H1 (cell line): ENCODE measurements at regions not wholly inside any gene's neighbourhood (a gene's known extent, or its start where the extent isn't known, plus 50 kb on each side); places are given as distances from the start of the nearest gene placed in this dataset.

Experiments
- CTCF ChIA-PET: fragments of 300-600 bp; sonication (Branson Sonifier 250); formaldehyde crosslinking; loops from one replicate; lab custom pipeline; 2021; ENCODE audit not compliant: partially characterized antibody; lab: Charles Lee
- POLR2A ChIA-PET: fragments of 300-600 bp; sonication (Branson Sonifier 250); formaldehyde crosslinking; loops from one replicate; lab custom pipeline; 2021; ENCODE audit warnings: inconsistent platforms; ENCODE audit not compliant: partially characterized antibody; lab: Charles Lee
- DNase-seq, 2 experiments: peaks; one replicate each; pipeline versions ENCODE4 v3.0.0 to v3.0.0-alpha.2; 2010 to 2022; ENCODE audit warnings: low spot score in 2 of 2, low read depth in 1 of 2, mixed read lengths in 1 of 2
- FAIRE-seq: peaks from 2 replicates; lab custom pipeline; 2011; peaks lifted over from hg19 to GRCh38; lab: Jason Lieb, UNC
- H2AFZ ChIP-seq: 2 replicates; pipeline ENCODE4 v1.8.1; 2012; ENCODE audit warnings: low read length, inconsistent platforms
- H2AK5ac ChIP-seq: 2 replicates; pipeline ENCODE4 v1.6.1; 2013; ENCODE audit warnings: low read depth, low read length
- H2BK120ac ChIP-seq: replicated peaks from 2 replicates; pipeline ENCODE3; 2013; ENCODE audit warnings: low read depth, low read length, inconsistent platforms
- H2BK12ac ChIP-seq: 2 replicates; pipeline ENCODE4 v1.6.1; 2013; ENCODE audit warnings: low read depth, low read length
- H2BK15ac ChIP-seq: 2 replicates; pipeline ENCODE4 v1.6.1; 2013; ENCODE audit warnings: low read length
- H2BK20ac ChIP-seq: 2 replicates; pipeline ENCODE4 v1.6.1; 2013; ENCODE audit warnings: low read length
- H2BK5ac ChIP-seq: 2 replicates; pipeline ENCODE4 v1.6.1; 2013; ENCODE audit warnings: low read depth, low read length
- H3K14ac ChIP-seq: 2 replicates; pipeline ENCODE4 v1.6.1; 2013; ENCODE audit warnings: inconsistent platforms; ENCODE audit not compliant: insufficient read length
- H3K18ac ChIP-seq: 2 replicates; pipeline ENCODE4 v1.6.1; 2013; ENCODE audit warnings: low read length; ENCODE audit errors: extremely low read depth
- H3K23ac ChIP-seq: 2 replicates; pipeline ENCODE4 v1.6.1; 2013; ENCODE audit warnings: inconsistent platforms; ENCODE audit not compliant: insufficient read length
- H3K23me2 ChIP-seq: 2 replicates; pipeline ENCODE4 v1.6.1; 2013; ENCODE audit warnings: low read depth, low read length
- H3K27ac ChIP-seq: 2 replicates; pipeline ENCODE4 v1.6.1; 2011; ENCODE audit warnings: low read depth, low read length, inconsistent platforms
- H3K27me3 ChIP-seq, 4 experiments: replicated peaks in 1 of 4; 1 replicate in 1 of 4; 2 replicates in 3 of 4; pipeline versions ENCODE4 v1.6.1 to v1.8.1; 2011 to 2013; ENCODE audit warnings: low read length in 3 of 4, mild to moderate bottlenecking in 3 of 4, inconsistent platforms in 2 of 4, mixed read lengths in 2 of 4, moderate library complexity in 1 of 4; ENCODE audit not compliant: control insufficient read depth in 3 of 4, insufficient read depth in 3 of 4; ENCODE audit errors: extremely low read depth in 1 of 4
- H3K36me3 ChIP-seq, 4 experiments: 2 replicates each; pipeline versions ENCODE4 v1.6.1 to v1.8.1; 2011 to 2013; ENCODE audit warnings: mild to moderate bottlenecking in 4 of 4, low read length in 3 of 4, moderate library complexity in 2 of 4, control low read depth in 1 of 4, inconsistent platforms in 1 of 4; ENCODE audit not compliant: insufficient read depth in 4 of 4, control insufficient read depth in 2 of 4
- H3K4ac ChIP-seq: replicated peaks from 2 replicates; pipeline ENCODE3; 2013; ENCODE audit warnings: low read length, low read depth, mixed read lengths, inconsistent platforms; ENCODE audit not compliant: insufficient read length
- H3K4me1 ChIP-seq, 4 experiments: replicated peaks in 1 of 4; 1 replicate in 1 of 4; 2 replicates in 3 of 4; pipeline versions ENCODE4 v1.6.1 to v1.8.1; 2011 to 2013; ENCODE audit warnings: low read length in 3 of 4, inconsistent platforms in 2 of 4, mixed read lengths in 1 of 4; ENCODE audit not compliant: insufficient read depth in 4 of 4, control insufficient read depth in 3 of 4
- H3K4me2 ChIP-seq, 2 experiments: 2 replicates each; pipeline versions ENCODE4 v1.6.1 to v1.8.1; 2011 to 2013; ENCODE audit warnings: low read depth in 2 of 2, low read length in 2 of 2, control low read depth in 1 of 2, inconsistent platforms in 1 of 2, mild to moderate bottlenecking in 1 of 2; ENCODE audit not compliant: insufficient read depth in 1 of 2
- H3K4me3 ChIP-seq, 4 experiments: fragments of 200-600, 300-600 bp in 1 of 4; sonication (generic), shearing (Covaris generic), sonication (Bioruptor Twin) in 1 of 4; 2 replicates each; pipeline versions ENCODE4 v1.5.1 to v1.8.1; 2011 to 2016; ENCODE audit warnings: low read length in 4 of 4, low read depth in 3 of 4, control low read depth in 2 of 4, inconsistent platforms in 2 of 4, mild to moderate bottlenecking in 2 of 4, mixed read lengths in 1 of 4, moderate library complexity in 1 of 4; ENCODE audit not compliant: insufficient read depth in 2 of 4; ENCODE audit errors: extremely low read depth in 1 of 4
- H3K56ac ChIP-seq: replicated peaks from 2 replicates; pipeline ENCODE3; 2013; ENCODE audit warnings: low read depth, mild to moderate bottlenecking, mixed read lengths, low read length, inconsistent platforms; ENCODE audit not compliant: insufficient read length
- H3K79me1 ChIP-seq: 2 replicates; pipeline ENCODE4 v1.6.1; 2013; ENCODE audit warnings: low read depth, low read length, control low read depth
- H3K79me2 ChIP-seq, 2 experiments: 2 replicates each; pipeline versions ENCODE4 v1.6.1 to v1.8.1; 2012 to 2013; ENCODE audit warnings: low read length in 2 of 2, mild to moderate bottlenecking in 2 of 2, inconsistent platforms in 1 of 2; ENCODE audit not compliant: insufficient read depth in 2 of 2, control insufficient read depth in 1 of 2
- H3K9ac ChIP-seq, 4 experiments: replicated peaks in 1 of 4; 1 replicate in 1 of 4; 2 replicates in 3 of 4; pipeline versions ENCODE4 v1.6.1 to v1.8.1; 2011 to 2013; ENCODE audit warnings: low read depth in 3 of 4, low read length in 3 of 4, control low read depth in 2 of 4, mild to moderate bottlenecking in 2 of 4, moderate library complexity in 2 of 4, inconsistent platforms in 1 of 4; ENCODE audit errors: extremely low read depth in 1 of 4
- H3K9me3 ChIP-seq, 2 experiments: 2 replicates each; pipeline versions ENCODE4 v1.6.1 to v1.8.1; 2012 to 2013; ENCODE audit warnings: mild to moderate bottlenecking in 2 of 2, moderate library complexity in 2 of 2, control low read depth in 1 of 2, inconsistent platforms in 1 of 2, low read depth in 1 of 2, low read length in 1 of 2, mixed read lengths in 1 of 2; ENCODE audit not compliant: insufficient read depth in 2 of 2
- H4K20me1 ChIP-seq, 2 experiments: replicated peaks in 1 of 2; 2 replicates each; pipeline versions ENCODE3 to v1.8.1; 2011 to 2013; ENCODE audit warnings: inconsistent platforms in 2 of 2, low read length in 2 of 2, mild to moderate bottlenecking in 1 of 2; ENCODE audit not compliant: insufficient read depth in 2 of 2, control insufficient read depth in 1 of 2
- H4K5ac ChIP-seq: 2 replicates; pipeline ENCODE4 v1.6.1; 2013; ENCODE audit warnings: low read length, low read depth, mixed read lengths, inconsistent platforms; ENCODE audit not compliant: insufficient read length
- H4K8ac ChIP-seq: 2 replicates; pipeline ENCODE4 v1.8.0; 2013; ENCODE audit warnings: mild to moderate bottlenecking, moderate library complexity, low read length, inconsistent platforms; ENCODE audit not compliant: insufficient read depth; ENCODE audit errors: extremely low read depth
- H4K91ac ChIP-seq: replicated peaks from 2 replicates; pipeline ENCODE3; 2013; ENCODE audit warnings: low read length, mixed read lengths, inconsistent platforms; ENCODE audit not compliant: insufficient read length
- ASH2L ChIP-seq: fragments of 200-600, 300-600 bp; sonication (generic); IDR thresholded peaks from one replicate; pipeline ENCODE4 v1.7.1; 2017; ENCODE audit warnings: low read length
- BACH1 ChIP-seq: IDR thresholded peaks from 2 replicates; pipeline ENCODE4 v1.6.1; 2012; ENCODE audit warnings: low read length, improper control_type of control experiment
- CEBPB ChIP-seq: IDR thresholded peaks from 2 replicates; pipeline ENCODE4 v1.6.1; 2012; ENCODE audit warnings: low read depth, low read length
- CHD1 ChIP-seq: IDR thresholded peaks from 2 replicates; pipeline ENCODE4 v1.6.1; 2012; ENCODE audit warnings: low read depth, low read length, improper control_type of control experiment
- CREB1 ChIP-seq: IDR thresholded peaks from 2 replicates; pipeline ENCODE4 v1.6.1; 2012; ENCODE audit warnings: inconsistent platforms
- GTF2F1 ChIP-seq: IDR thresholded peaks from 2 replicates; pipeline ENCODE4 v1.6.1; 2012; ENCODE audit warnings: low read depth, low read length, improper control_type of control experiment, borderline replicate concordance
- JUN ChIP-seq: IDR thresholded peaks from 2 replicates; pipeline ENCODE4 v1.6.1; 2011; ENCODE audit warnings: low read depth, mild to moderate bottlenecking, improper control_type of control experiment, low read length
- POLR2A ChIP-seq, 2 experiments: IDR thresholded peaks; 1 replicate in 1 of 2; 2 replicates in 1 of 2; pipeline ENCODE4 v1.6.1; 2011; ENCODE audit warnings: low read depth in 2 of 2, low read length in 2 of 2, mild to moderate bottlenecking in 2 of 2; ENCODE audit errors: control extremely low read depth in 1 of 2
- RFX5 ChIP-seq: IDR thresholded peaks from 2 replicates; pipeline ENCODE4 v1.6.1; 2011; ENCODE audit warnings: low read depth, low read length, improper control_type of control experiment, borderline replicate concordance
- SIN3A ChIP-seq, 2 experiments: IDR thresholded peaks in 1 of 2; conservative IDR thresholded peaks in 1 of 2; 2 replicates each; pipeline ENCODE4 v1.6.1; 2011 to 2012; ENCODE audit warnings: low read length in 2 of 2, improper control_type of control experiment in 1 of 2, low read depth in 1 of 2, mild to moderate bottlenecking in 1 of 2
- WGBS, 2 experiments: shearing (Covaris generic) in 1 of 2; methylation state at CpG; one replicate each; pipeline versions ENCODE4 v1.1.6 to v1.1.7; 2013 to 2015; ENCODE audit warnings: low lambda C conversion rate in 2 of 2, mixed read lengths in 2 of 2, inconsistent platforms in 1 of 2, low coverage in 1 of 2, missing lambda C conversion rate in 1 of 2; ENCODE audit not compliant: insufficient replicate concordance in 2 of 2, insufficient coverage in 1 of 2, insufficient read length in 1 of 2; ENCODE audit errors: extremely low coverage in 1 of 2, missing lambda C conversion rate in 1 of 2; 5-methylcytosine and 5-hydroxymethylcytosine counted together
- TF ChIP-seq, protein P1 (sequence below), 3 experiments: IDR thresholded peaks; 1 replicate in 2 of 3; 2 replicates in 1 of 3; pipeline versions ENCODE4 v1.5.1 to v1.6.1; 2011; ENCODE audit warnings: low read length in 3 of 3, mild to moderate bottlenecking in 3 of 3, inconsistent platforms in 2 of 3, low read depth in 1 of 3, moderate library complexity in 1 of 3; ENCODE audit not compliant: insufficient read depth in 1 of 3; ENCODE audit errors: control extremely low read depth in 1 of 3
- TF ChIP-seq, protein P2 (sequence below): IDR thresholded peaks from 2 replicates; pipeline ENCODE4 v1.6.1; 2011; ENCODE audit warnings: low read length, improper control_type of control experiment

DNA sequence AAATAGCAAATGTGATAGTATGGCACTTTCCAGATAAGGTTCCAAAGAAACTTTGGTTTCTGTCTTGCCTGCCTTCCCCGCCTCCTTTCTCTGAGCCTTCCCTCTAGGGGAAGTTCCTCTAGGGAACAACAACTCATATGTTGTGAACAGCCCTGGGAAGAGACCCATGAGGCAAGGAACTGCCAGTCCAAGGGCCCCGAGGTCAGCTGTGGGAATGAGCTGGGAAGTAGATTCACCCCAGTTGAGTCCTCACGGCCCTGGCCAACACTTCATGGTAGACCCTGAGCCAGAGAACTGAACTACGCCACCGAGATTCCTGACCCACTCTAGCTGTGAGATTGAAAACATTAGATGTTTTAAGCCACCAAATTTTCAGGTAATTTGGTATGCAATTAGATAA, 154.5 kb upstream of the CCDC68 start:
- H2BK12ac ChIP-seq = no peak overlapping the region
- H3K23ac ChIP-seq = no peak overlapping the region
- no peaks in the 10 kb centered on the region for H3K36me3 ChIP-seq
- no peaks in the 10 kb centered on the region; a peak in 1 of 7 replicates for H3K27me3 ChIP-seq
- no peak for FAIRE-seq
- H3K18ac ChIP-seq = no peak overlapping the region
- no peaks in the 10 kb centered on the region for H3K79me2 ChIP-seq
- no peak overlapping the region for H3K9ac ChIP-seq
- ChIA-PET POLR2A (interaction anchor here (0.6 kb wide), 1 partner anchor 234 kb away, joined by 3 read pairs; no protein-coding TSS in a partner anchor), CTCF (no interaction called here)
- no peaks in the 10 kb centered on the region for H3K23me2 ChIP-seq
- no peaks in the 10 kb centered on the region for H3K9me3 ChIP-seq
- no peak overlapping the region for H2BK120ac ChIP-seq
- no peak overlapping the region for H3K4me3 ChIP-seq
- no peak overlapping the region for H4K91ac ChIP-seq
- H3K27ac ChIP-seq = no peak overlapping the region
- H2BK15ac ChIP-seq = no peak overlapping the region
- H4K5ac ChIP-seq = no peak overlapping the region
- H2AK5ac ChIP-seq = no peak overlapping the region
- WGBS, 2 experiments = 90% methylated on average over 5 of the region's 5 CpGs; no CpG with 5 or more reads in 1 of the 2 experiments
- TF ChIP-seq RFX5 (no peak), GTF2F1 (no peak), CREB1 (no peak), BACH1 (no peak), ASH2L (no peak), SIN3A (conservative IDR thresholded peaks at IDR 0.05 in 1 of 2, IDR thresholded peaks at IDR 0.05 in 1 of 2; ENCODE audit: low read depth in 1 of 2, low read length in 2 of 2) (no peak), POLR2A (IDR thresholded peaks at IDR 0.05; ENCODE audit: control extremely low read depth in 1 of 2, low read depth in 2 of 2, low read length in 2 of 2) (no peak), CHD1 (no peak), CEBPB (no peak), JUN (no peak)
- TF ChIP-seq, protein P1, sequence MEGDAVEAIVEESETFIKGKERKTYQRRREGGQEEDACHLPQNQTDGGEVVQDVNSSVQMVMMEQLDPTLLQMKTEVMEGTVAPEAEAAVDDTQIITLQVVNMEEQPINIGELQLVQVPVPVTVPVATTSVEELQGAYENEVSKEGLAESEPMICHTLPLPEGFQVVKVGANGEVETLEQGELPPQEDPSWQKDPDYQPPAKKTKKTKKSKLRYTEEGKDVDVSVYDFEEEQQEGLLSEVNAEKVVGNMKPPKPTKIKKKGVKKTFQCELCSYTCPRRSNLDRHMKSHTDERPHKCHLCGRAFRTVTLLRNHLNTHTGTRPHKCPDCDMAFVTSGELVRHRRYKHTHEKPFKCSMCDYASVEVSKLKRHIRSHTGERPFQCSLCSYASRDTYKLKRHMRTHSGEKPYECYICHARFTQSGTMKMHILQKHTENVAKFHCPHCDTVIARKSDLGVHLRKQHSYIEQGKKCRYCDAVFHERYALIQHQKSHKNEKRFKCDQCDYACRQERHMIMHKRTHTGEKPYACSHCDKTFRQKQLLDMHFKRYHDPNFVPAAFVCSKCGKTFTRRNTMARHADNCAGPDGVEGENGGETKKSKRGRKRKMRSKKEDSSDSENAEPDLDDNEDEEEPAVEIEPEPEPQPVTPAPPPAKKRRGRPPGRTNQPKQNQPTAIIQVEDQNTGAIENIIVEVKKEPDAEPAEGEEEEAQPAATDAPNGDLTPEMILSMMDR (IDR thresholded peaks at IDR 0.05; ENCODE audit: control extremely low read depth in 1 of 3, insufficient read depth in 1 of 3, low read depth in 1 of 3, low read length in 3 of 3) = no peak
- TF ChIP-seq, protein P2, sequence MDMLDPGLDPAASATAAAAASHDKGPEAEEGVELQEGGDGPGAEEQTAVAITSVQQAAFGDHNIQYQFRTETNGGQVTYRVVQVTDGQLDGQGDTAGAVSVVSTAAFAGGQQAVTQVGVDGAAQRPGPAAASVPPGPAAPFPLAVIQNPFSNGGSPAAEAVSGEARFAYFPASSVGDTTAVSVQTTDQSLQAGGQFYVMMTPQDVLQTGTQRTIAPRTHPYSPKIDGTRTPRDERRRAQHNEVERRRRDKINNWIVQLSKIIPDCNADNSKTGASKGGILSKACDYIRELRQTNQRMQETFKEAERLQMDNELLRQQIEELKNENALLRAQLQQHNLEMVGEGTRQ = no peak
- no peak for DNase-seq
- H3K79me1 ChIP-seq = no peaks in the 10 kb centered on the region
- no peaks in the 10 kb centered on the region for H4K20me1 ChIP-seq
- no peak overlapping the region for H2BK20ac ChIP-seq
- no peak overlapping the region for H2BK5ac ChIP-seq
- no peak overlapping the region for H3K4ac ChIP-seq
- H3K4me1 ChIP-seq = peaks cover 0 to 7% (median 2%) of the 10 kb centered on the region in 4 experiments; a peak in 2 of 7 replicates
- no peak overlapping the region for H2AFZ ChIP-seq
- no peak overlapping the region for H4K8ac ChIP-seq
- H3K14ac ChIP-seq = no peak overlapping the region
- no peak overlapping the region for H3K56ac ChIP-seq
- H3K4me2 ChIP-seq = no peak overlapping the region
